IMR-90 (cell line): ENCODE measurements at regions not wholly inside any gene's neighbourhood (a gene's known extent, or its start where the extent isn't known, plus 50 kb on each side); places are given as distances from the start of the nearest gene placed in this dataset.

Experiments used
- ATAC-seq: fragments of 200-7000 bp; cut with Tn5 transposase; 2 replicates; pipeline ENCODE4 v1.9.1; 2020; ENCODE audit warnings: low read depth, mild to moderate bottlenecking, moderate library complexity
- BruUV-seq: library from RNA; stranded (reverse); fragments of 400-500 nt; replicated peaks from 2 replicates; lab custom pipeline; 2021; lab: Mats Ljungman, UMichigan
- CTCF ChIA-PET: fragments of 300-600 bp; formaldehyde crosslinking; extraction: SDS; loops from one replicate; lab custom pipeline; 2021; ENCODE audit warnings: antibody characterized with exemption; lab: Yijun Ruan, JAX
- POLR2A ChIA-PET: fragments of 300-600 bp; sonication (Branson Sonifier 250); formaldehyde crosslinking; loops from one replicate; lab custom pipeline; 2022; ENCODE audit warnings: antibody characterized with exemption; ENCODE audit not compliant: unreplicated experiment; lab: Charles Lee
- DNase-seq: peaks from one replicate; pipeline ENCODE4 v3.0.0; 2013
- H2AFZ ChIP-seq: replicated peaks from 2 replicates; pipeline ENCODE3; 2013; ENCODE audit warnings: low read length, mild to moderate bottlenecking; ENCODE audit not compliant: poor library complexity
- H2AK5ac ChIP-seq: 2 replicates; pipeline ENCODE4 v1.6.1; 2013; ENCODE audit warnings: low read depth, low read length, inconsistent platforms
- H2AK9ac ChIP-seq: replicated peaks from 2 replicates; pipeline ENCODE3; 2013; ENCODE audit warnings: mild to moderate bottlenecking, low read depth, low read length, moderate library complexity; ENCODE audit not compliant: poor library complexity
- H2BK120ac ChIP-seq: 2 replicates; pipeline ENCODE4 v1.6.1; 2013; ENCODE audit warnings: low read depth, low read length, inconsistent platforms
- H2BK15ac ChIP-seq: 3 replicates; pipeline ENCODE4 v1.6.1; 2013; ENCODE audit warnings: low read depth, low read length, inconsistent platforms
- H2BK20ac ChIP-seq: 2 replicates; pipeline ENCODE4 v1.6.1; 2013; ENCODE audit warnings: low read depth, mild to moderate bottlenecking, inconsistent platforms, low read length, moderate library complexity
- H2BK5ac ChIP-seq: 2 replicates; pipeline ENCODE4 v1.6.1; 2013; ENCODE audit warnings: mild to moderate bottlenecking, low read depth, low read length, inconsistent platforms; ENCODE audit not compliant: poor library complexity, severe bottlenecking
- H3K14ac ChIP-seq: replicated peaks from 2 replicates; pipeline ENCODE4 v1.6.1; 2013; ENCODE audit warnings: low read depth, low read length, inconsistent platforms
- H3K18ac ChIP-seq: 2 replicates; pipeline ENCODE4 v1.6.1; 2013; ENCODE audit warnings: low read depth, low read length, control low read depth
- H3K23ac ChIP-seq: 2 replicates; pipeline ENCODE4 v1.6.1; 2013; ENCODE audit warnings: low read depth, low read length, inconsistent platforms
- H3K27ac ChIP-seq: 2 replicates; pipeline ENCODE4 v1.5.1; 2013; ENCODE audit warnings: mild to moderate bottlenecking, control low read depth, low read length; ENCODE audit not compliant: insufficient read depth
- H3K27me3 ChIP-seq: 2 replicates; pipeline ENCODE4 v1.6.1; 2013; ENCODE audit warnings: low read length; ENCODE audit not compliant: control insufficient read depth, insufficient read depth
- H3K36me3 ChIP-seq: 2 replicates; pipeline ENCODE4 v1.6.1; 2013; ENCODE audit warnings: low read length, mixed read lengths; ENCODE audit not compliant: control insufficient read depth, insufficient read depth
- H3K4ac ChIP-seq: 2 replicates; pipeline ENCODE4 v1.6.1; 2013; ENCODE audit warnings: low read depth, low read length, inconsistent platforms
- H3K4me1 ChIP-seq: 2 replicates; pipeline ENCODE4 v1.6.1; 2013; ENCODE audit warnings: low read length, mixed read lengths; ENCODE audit not compliant: control insufficient read depth, insufficient read depth
- H3K4me2 ChIP-seq: 2 replicates; pipeline ENCODE4 v1.6.1; 2013; ENCODE audit warnings: low read depth, mild to moderate bottlenecking, control low read depth, low read length, moderate library complexity
- H3K4me3 ChIP-seq: 2 replicates; pipeline ENCODE4 v1.5.1; 2013; ENCODE audit warnings: low read depth, mild to moderate bottlenecking, control low read depth, low read length, moderate library complexity; ENCODE audit not compliant: insufficient read depth
- H3K56ac ChIP-seq: 2 replicates; pipeline ENCODE4 v1.6.1; 2013; ENCODE audit warnings: low read length, inconsistent platforms; ENCODE audit not compliant: insufficient read depth; ENCODE audit errors: extremely low read depth
- H3K79me1 ChIP-seq, 2 experiments: 2 replicates each; pipeline ENCODE4 v1.6.1; 2013; ENCODE audit warnings: low read length in 2 of 2, inconsistent platforms in 1 of 2, low read depth in 1 of 2
- H3K9ac ChIP-seq: 2 replicates; pipeline ENCODE4 v1.6.1; 2013; ENCODE audit warnings: low read depth, low read length, control low read depth
- H3K9me1 ChIP-seq: 2 replicates; pipeline ENCODE4 v1.6.1; 2013; ENCODE audit warnings: low read length, inconsistent platforms; ENCODE audit not compliant: insufficient read depth
- H3K9me3 ChIP-seq: 2 replicates; pipeline ENCODE4 v1.6.1; 2013; ENCODE audit warnings: low read length; ENCODE audit not compliant: control insufficient read depth, insufficient read depth
- H4K20me1 ChIP-seq: 2 replicates; pipeline ENCODE4 v1.6.1; 2013; ENCODE audit warnings: low read length, inconsistent platforms; ENCODE audit not compliant: insufficient read depth
- H4K5ac ChIP-seq: 2 replicates; pipeline ENCODE4 v1.6.1; 2013; ENCODE audit warnings: mild to moderate bottlenecking, low read depth, low read length, control low read depth
- H4K8ac ChIP-seq, 2 experiments: 2 replicates each; pipeline ENCODE4 v1.6.1; 2013; ENCODE audit warnings: low read depth in 2 of 2, low read length in 2 of 2, control low read depth in 1 of 2, inconsistent platforms in 1 of 2
- H4K91ac ChIP-seq: 2 replicates; pipeline ENCODE4 v1.6.1; 2013; ENCODE audit warnings: low read depth, low read length, inconsistent platforms; ENCODE audit not compliant: insufficient read depth
- BHLHE40 ChIP-seq: fragments of 150-350 bp; IDR thresholded peaks from 2 replicates; pipeline ENCODE4 v1.6.1; 2016; ENCODE audit warnings: mild to moderate bottlenecking, low read depth, low read length
- CEBPB ChIP-seq: IDR thresholded peaks from 2 replicates; pipeline ENCODE4 v1.6.1; 2012; ENCODE audit warnings: low read depth, low read length, improper control_type of control experiment
- CHD1 ChIP-seq: IDR thresholded peaks from 2 replicates; pipeline ENCODE4 v1.6.1; 2012; ENCODE audit warnings: low read depth, low read length, improper control_type of control experiment
- FOS ChIP-seq: fragments of 150-350 bp; IDR thresholded peaks from 2 replicates; pipeline ENCODE4 v1.6.1; 2016; ENCODE audit warnings: low read depth, low read length
- MAFK ChIP-seq: IDR thresholded peaks from 2 replicates; pipeline ENCODE4 v1.6.1; 2012; ENCODE audit warnings: low read depth, low read length, improper control_type of control experiment
- MAZ ChIP-seq: IDR thresholded peaks from 2 replicates; pipeline ENCODE4 v1.6.1; 2012; ENCODE audit warnings: low read depth, mild to moderate bottlenecking, low read length, improper control_type of control experiment, moderate library complexity, borderline replicate concordance
- MXI1 ChIP-seq: IDR thresholded peaks from 2 replicates; pipeline ENCODE4 v1.6.1; 2012; ENCODE audit warnings: low read depth, mild to moderate bottlenecking, low read length, moderate library complexity, borderline replicate concordance
- POLR2A ChIP-seq: IDR thresholded peaks from 2 replicates; pipeline ENCODE4 v1.6.1; 2012; ENCODE audit warnings: mild to moderate bottlenecking, low read depth, low read length
- RCOR1 ChIP-seq: IDR thresholded peaks from 2 replicates; pipeline ENCODE4 v1.6.1; 2012; ENCODE audit warnings: mild to moderate bottlenecking, low read length, improper control_type of control experiment; ENCODE audit not compliant: insufficient replicate concordance
- RFX5 ChIP-seq: IDR thresholded peaks from 2 replicates; pipeline ENCODE4 v1.8.0; 2012; ENCODE audit warnings: low read depth, mild to moderate bottlenecking, low read length, moderate library complexity
- SMC3 ChIP-seq: fragments of 150-350 bp; IDR thresholded peaks from 2 replicates; pipeline ENCODE4 v1.6.1; 2016; ENCODE audit warnings: low read depth, mild to moderate bottlenecking, antibody characterized with exemption, low read length, moderate library complexity
- dilution Hi-C: fragments of 300-500 bp; cut with HindIII; formaldehyde crosslinking; loops from one replicate; pipeline ENCODE4 v1.14.3; 2018; ENCODE audit warnings: low sequenced_read_pairs; ENCODE audit not compliant: unreplicated experiment
- in situ Hi-C: fragments of 300-500 bp; cut with MboI; formaldehyde crosslinking; loops from 3 replicates; pipeline ENCODE4 v1.14.3; 2019; ENCODE audit warnings: low sequenced_read_pairs, inconsistent platforms, mixed read lengths
- intact Hi-C: fragments of 100-400 bp; cut with micrococcal nuclease; formaldehyde crosslinking; loops from 2 replicates; pipeline ENCODE4 v1.10.0; 2022

DNA sequence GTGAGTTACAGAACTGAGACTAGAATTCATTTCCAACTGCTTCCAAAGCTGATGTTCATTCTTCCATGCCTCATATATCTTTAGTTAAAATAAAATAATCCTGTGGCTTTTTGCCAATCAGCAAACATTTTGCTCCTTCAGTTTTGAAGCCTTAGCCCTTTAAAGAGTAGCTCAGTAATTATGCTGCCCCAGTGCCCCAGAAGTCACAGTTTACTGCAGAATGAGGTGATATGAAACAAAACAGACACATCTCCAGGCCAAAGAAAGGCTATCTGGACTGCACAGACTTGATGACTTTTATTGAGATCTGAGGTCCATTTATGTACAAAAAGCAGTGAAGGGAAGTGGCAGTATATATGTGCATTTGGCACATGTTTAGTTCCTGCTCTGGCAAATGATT, 285.8 kb upstream of the ZNF462 start:
- Histone ChIP-seq H2AK5ac (no peak overlapping the region), H2AFZ (no peak overlapping the region), H3K4me3 (no peak overlapping the region), H3K79me1 (no peaks in the 10 kb centered on the region), H2BK15ac (no peak overlapping the region), H2BK5ac (no peak overlapping the region), H4K91ac (no peak overlapping the region), H3K36me3 (no peaks in the 10 kb centered on the region), H2BK120ac (no peak overlapping the region), H3K23ac (no peak overlapping the region), H4K20me1 (no peaks in the 10 kb centered on the region), H3K14ac (no peak overlapping the region), H3K56ac (no peak overlapping the region), H2BK20ac (no peak overlapping the region), H3K27me3 (no peaks in the 10 kb centered on the region), H3K9me1 (no peaks in the 10 kb centered on the region), H3K27ac (no peak overlapping the region), H4K8ac (no peak overlapping the region), H2AK9ac (no peak overlapping the region), H3K9me3 (peaks cover 6% of the 10 kb centered on the region), H3K4me1 (no peaks in the 10 kb centered on the region), H4K5ac (no peak overlapping the region), H3K4ac (no peak overlapping the region), H3K9ac (no peak overlapping the region), H3K4me2 (no peak overlapping the region), H3K18ac (no peak overlapping the region)
- CTCF ChIA-PET, result no interaction called here
- DNase-seq (no peak), ATAC-seq (no peak)
- POLR2A ChIA-PET, result no interaction called here
- BruUV-seq, result no TSS peak
- in situ Hi-C loops (no loop called here), intact Hi-C loops (no loop called here), dilution Hi-C loops (no loop called here)
- TF ChIP-seq MAZ (no peak), FOS (no peak), BHLHE40 (no peak), CEBPB (no peak), SMC3 (no peak), POLR2A (no peak), RFX5 (no peak), MXI1 (no peak), RCOR1 (no peak), MAFK (no peak), CHD1 (no peak)
